Natural killer cell (primary cell): ENCODE measurements at regions not wholly inside any gene's neighbourhood (a gene's known extent, or its start where the extent isn't known, plus 50 kb on each side); places are given as distances from the start of the nearest gene placed in this dataset.

ENCODE experiments used
- ATAC-seq, 3 donors: fragments of 150-1000 bp in 2 of 3; fragments of 200-7000 bp in 1 of 3; cut with Tn5 transposase; 1 replicate in 1 of 3; 2 replicates in 2 of 3; pipeline ENCODE4 v1.10.0; 2021; ENCODE audit warnings: mild to moderate bottlenecking in 2 of 3, moderate library complexity in 2 of 3
- DNase-seq, 2 donors: peaks; one replicate each; pipeline versions ENCODE4 v3.0.0 to v3.0.0-alpha.2; 2013 to 2021; ENCODE audit warnings: mixed read lengths in 1 of 2
- H3K27ac ChIP-seq: one replicate; pipeline ENCODE4 v1.5.1; 2013; ENCODE audit warnings: mild to moderate bottlenecking, low read length
- H3K27me3 ChIP-seq: one replicate; pipeline ENCODE4 v1.6.1; 2013; ENCODE audit warnings: low read length; ENCODE audit not compliant: control insufficient read depth, insufficient read depth
- H3K36me3 ChIP-seq: one replicate; pipeline ENCODE4 v1.6.1; 2013; ENCODE audit warnings: low read length; ENCODE audit not compliant: control insufficient read depth, insufficient read depth
- H3K4me1 ChIP-seq: one replicate; pipeline ENCODE4 v1.6.1; 2013; ENCODE audit warnings: low read length; ENCODE audit not compliant: control insufficient read depth, insufficient read depth
- H3K4me3 ChIP-seq: one replicate; pipeline ENCODE4 v1.5.1; 2013; ENCODE audit warnings: low read length
- H3K9me3 ChIP-seq: one replicate; pipeline ENCODE4 v1.6.1; 2013; ENCODE audit warnings: low read length; ENCODE audit not compliant: control insufficient read depth, insufficient read depth
- H3K27ac Mint-ChIP-seq, 2 donors: one replicate each; pipeline ENCODE4 v1.8.0; 2022; ENCODE audit warnings: mild to moderate bottlenecking in 2 of 2, mixed read lengths in 2 of 2, moderate library complexity in 1 of 2
- H3K27me3 Mint-ChIP-seq, 2 donors: one replicate each; pipeline ENCODE4 v1.8.0; 2022; ENCODE audit warnings: low read depth in 2 of 2, mixed read lengths in 2 of 2
- H3K36me3 Mint-ChIP-seq: one replicate; pipeline ENCODE4 v1.8.0; 2022; ENCODE audit warnings: mixed read lengths
- H3K4me1 Mint-ChIP-seq, 2 donors: one replicate each; pipeline ENCODE4 v1.8.0; 2022; ENCODE audit warnings: mixed read lengths in 2 of 2
- H3K4me3 Mint-ChIP-seq: one replicate; pipeline ENCODE4 v1.8.0; 2022; ENCODE audit warnings: mild to moderate bottlenecking, moderate library complexity, mixed read lengths
- H3K9me3 Mint-ChIP-seq, 2 donors: one replicate each; pipeline ENCODE4 v1.8.0; 2022; ENCODE audit warnings: mixed read lengths in 2 of 2
- CTCF ChIP-seq: fragments of 200-600 bp; IDR thresholded peaks from one replicate; pipeline ENCODE4 v1.8.0; 2022; ENCODE audit warnings: antibody characterized with exemption
- WGBS: methylation state at CpG from one replicate; pipeline ENCODE4 v1.1.7; 2013; ENCODE audit warnings: missing lambda C conversion rate; ENCODE audit not compliant: insufficient coverage; 5-methylcytosine and 5-hydroxymethylcytosine counted together
- intact Hi-C: fragments of 100-400 bp; cut with micrococcal nuclease; formaldehyde crosslinking; loops from one replicate; pipeline ENCODE4 v1.14.2; 2022

GRCh38 chr6:100115407-100116101 lies 121.5 kb upstream of the MCHR2 start:
- no peak overlapping the region for H3K27ac ChIP-seq
- no peak overlapping the region for H3K4me3 ChIP-seq
- intact Hi-C loops = no loop called here
- no peaks in the 10 kb centered on the region for H3K9me3 ChIP-seq
- no peaks in the 10 kb centered on the region for H3K4me1 ChIP-seq
- no peak overlapping the region for H3K27ac Mint-ChIP-seq
- no peaks in the 10 kb centered on the region for H3K9me3 Mint-ChIP-seq
- TF ChIP-seq CTCF = no peak
- H3K27me3 ChIP-seq = no peaks in the 10 kb centered on the region
- no peak overlapping the region for H3K4me3 Mint-ChIP-seq
- no peaks in the 10 kb centered on the region for H3K27me3 Mint-ChIP-seq
- DNase-seq (no peak), ATAC-seq (no peak)
- 90% methylated on average over 1 of the region's 1 CpG for WGBS
- no peaks in the 10 kb centered on the region for H3K36me3 Mint-ChIP-seq
- no peaks in the 10 kb centered on the region for H3K36me3 ChIP-seq
- H3K4me1 Mint-ChIP-seq = no peaks in the 10 kb centered on the region

- H3K27me3 ChIP-seq = no peaks in the 10 kb centered on the region
- Mint-ChIP-seq H3K27me3 (no peaks in the 10 kb centered on the region), H3K4me1 (no peaks in the 10 kb centered on the region), H3K4me3 (no peak overlapping the region), H3K27ac (no peak overlapping the region), H3K9me3 (no peaks in the 10 kb centered on the region), H3K36me3 (no peaks in the 10 kb centered on the region)
- H3K36me3 ChIP-seq = no peaks in the 10 kb centered on the region
- H3K4me1 ChIP-seq = no peaks in the 10 kb centered on the region
- ATAC-seq = no peak
- intact Hi-C loops = no loop called here
- DNase-seq = no peak
- no peak overlapping the region for H3K27ac ChIP-seq
- no peaks in the 10 kb centered on the region for H3K9me3 ChIP-seq
- TF ChIP-seq CTCF = no peak
- no peak overlapping the region for H3K4me3 ChIP-seq
- 79% methylated on average over 8 of the region's 8 CpGs for WGBS
Measured at GRCh38 chr6:100112855-100113508, 119.0 kb upstream of the MCHR2 start.

- no peak for ATAC-seq
- Histone ChIP-seq H3K4me1 (no peaks in the 10 kb centered on the region), H3K4me3 (no peak overlapping the region), H3K9me3 (no peaks in the 10 kb centered on the region), H3K36me3 (no peaks in the 10 kb centered on the region), H3K27me3 (no peaks in the 10 kb centered on the region), H3K27ac (no peak overlapping the region)
- 70% methylated on average over 7 of the region's 7 CpGs for WGBS
- intact Hi-C loops = no loop called here
- no peaks in the 10 kb centered on the region for H3K4me1 Mint-ChIP-seq
- no peak overlapping the region for H3K4me3 Mint-ChIP-seq
- no peaks in the 10 kb centered on the region for H3K36me3 Mint-ChIP-seq
- no peak for DNase-seq
- H3K27ac Mint-ChIP-seq = no peak overlapping the region
- peaks cover 0 to 4% of the 10 kb centered on the region in 2 donors for H3K27me3 Mint-ChIP-seq
- no peak for TF ChIP-seq CTCF
- no peaks in the 10 kb centered on the region for H3K9me3 Mint-ChIP-seq
Measured at GRCh38 chr6:100105919-100106529, 112.0 kb upstream of the MCHR2 start.
